ENCODE measurements at regions not wholly inside any gene's neighbourhood (a gene's known extent, or its start where the extent isn't known, plus 50 kb on each side); places are given as distances from the start of the nearest gene placed in this dataset.

DNA sequence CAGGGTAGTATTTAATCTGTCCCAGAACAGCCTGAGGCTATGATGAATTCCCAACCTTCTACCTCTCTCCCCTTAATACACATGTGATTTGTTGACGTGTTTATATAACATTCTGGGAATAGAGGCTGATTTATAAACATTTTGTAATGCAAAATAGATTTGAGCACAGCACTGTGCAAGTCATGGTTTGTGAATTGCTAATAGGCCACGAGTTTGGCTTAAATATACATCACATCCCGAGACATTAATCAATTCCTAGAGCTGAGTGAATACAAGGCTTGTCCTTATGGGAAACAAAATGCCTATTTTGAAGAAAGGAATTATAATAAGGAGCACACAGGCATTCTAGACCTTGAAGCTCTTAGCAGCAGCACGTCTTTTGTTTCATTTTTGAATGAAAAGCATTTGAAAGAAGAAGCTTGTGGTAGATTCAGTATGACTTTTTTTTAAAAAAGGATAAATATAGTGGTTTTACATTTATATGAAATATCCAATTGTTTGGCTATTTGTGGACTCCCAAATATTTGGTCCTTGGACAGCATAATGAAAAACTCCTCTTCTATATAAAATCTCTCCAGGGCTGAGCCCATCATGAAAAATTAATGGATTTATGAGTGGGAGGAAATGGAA lies 116.4 kb downstream of the SLC17A6 start:
- no peaks in the 10 kb centered on the region for H3K27me3 ChIP-seq (ENCODE audit: control insufficient read depth in 3 of 3, insufficient read depth in 3 of 3, low read depth in 1 of 3, low read length in 3 of 3)
- no peak overlapping the region for H3K4me3 ChIP-seq (ENCODE audit: low read length in 2 of 2)
- no peak overlapping the region for H3K9ac ChIP-seq (ENCODE audit: low read depth, low read length, poor library complexity)
- no peak overlapping the region for H3K23ac ChIP-seq (ENCODE audit: low read depth, low read length, poor library complexity)
- no peak overlapping the region for H4K8ac ChIP-seq (ENCODE audit: low read depth, low read length)
- no peak overlapping the region for H3K27ac ChIP-seq (replicated peaks; ENCODE audit: low read length)
- no peak overlapping the region for H3K4me2 ChIP-seq (ENCODE audit: insufficient read depth, low read length, poor library complexity, severe bottlenecking)
- whole genome bisulfite sequencing, 2 donors (ENCODE audit: extremely low coverage in 2 of 2, insufficient read length in 2 of 2, insufficient replicate concordance in 1 of 2): no CpG with 5 or more reads among the region's 4 CpGs
- no peak overlapping the region for H3K4ac ChIP-seq (ENCODE audit: low read length)
- H3K36me3 ChIP-seq (replicated peaks in 1 of 2; ENCODE audit: control insufficient read depth in 2 of 2, insufficient read depth in 2 of 2, low read length in 2 of 2): no peaks in the 10 kb centered on the region
- no peak for DNase-seq (ENCODE audit: low spot score)
- no peaks in the 10 kb centered on the region for H3K79me1 ChIP-seq (ENCODE audit: low read depth, low read length)
- peak overlapping the region; percentile 28 for H2AFZ ChIP-seq (ENCODE audit: low read length)
- no peak overlapping the region for H2BK15ac ChIP-seq (ENCODE audit: low read length)
- H3K18ac ChIP-seq (ENCODE audit: low read length): no peak overlapping the region
- H4K91ac ChIP-seq (ENCODE audit: low read depth, low read length, poor library complexity): no peak overlapping the region
- H2BK120ac ChIP-seq (ENCODE audit: low read depth, low read length): no peak overlapping the region
- no peak overlapping the region for H3K14ac ChIP-seq (ENCODE audit: low read length)
- H3K4me1 ChIP-seq (ENCODE audit: control insufficient read depth in 2 of 2, insufficient read depth in 1 of 2, low read depth in 1 of 2, low read length in 2 of 2): peaks cover 4 to 18% of the 10 kb centered on the region in 2 donors
- no peaks in the 10 kb centered on the region for H3K9me3 ChIP-seq (replicated peaks in 1 of 2; ENCODE audit: control insufficient read depth in 2 of 2, insufficient read depth in 1 of 2, low read depth in 1 of 2, low read length in 2 of 2)
- no peak overlapping the region for H2AK5ac ChIP-seq (ENCODE audit: low read depth, low read length)
- H2BK5ac ChIP-seq (ENCODE audit: low read length): no peak overlapping the region
- H2BK12ac ChIP-seq (ENCODE audit: low read length): no peak overlapping the region

GRCh38 chr11:22449441-22449840 lies 111.3 kb downstream of the SLC17A6 start:
- Histone ChIP-seq H3K9me3 (replicated peaks in 1 of 2; ENCODE audit: control insufficient read depth in 2 of 2, insufficient read depth in 1 of 2, low read depth in 1 of 2, low read length in 2 of 2) (no peaks in the 10 kb centered on the region), H3K4me2 (ENCODE audit: insufficient read depth, low read length, poor library complexity, severe bottlenecking) (no peak overlapping the region), H3K4ac (ENCODE audit: low read length) (no peak overlapping the region), H3K14ac (ENCODE audit: low read length) (no peak overlapping the region), H4K91ac (ENCODE audit: low read depth, low read length, poor library complexity) (no peak overlapping the region), H3K36me3 (replicated peaks in 1 of 2; ENCODE audit: control insufficient read depth in 2 of 2, insufficient read depth in 2 of 2, low read length in 2 of 2) (no peaks in the 10 kb centered on the region), H3K79me1 (ENCODE audit: low read depth, low read length) (no peaks in the 10 kb centered on the region), H2BK12ac (ENCODE audit: low read length) (no peak overlapping the region), H3K27ac (replicated peaks; ENCODE audit: low read length) (no peak overlapping the region), H2BK15ac (ENCODE audit: low read length) (no peak overlapping the region), H3K4me3 (ENCODE audit: low read length in 2 of 2) (no peak overlapping the region), H3K18ac (ENCODE audit: low read length) (no peak overlapping the region), H3K4me1 (ENCODE audit: control insufficient read depth in 2 of 2, insufficient read depth in 1 of 2, low read depth in 1 of 2, low read length in 2 of 2) (peaks cover 0 to 3% of the 10 kb centered on the region in 2 donors), H3K27me3 (ENCODE audit: control insufficient read depth in 3 of 3, insufficient read depth in 3 of 3, low read depth in 1 of 3, low read length in 3 of 3) (no peaks in the 10 kb centered on the region), H2AFZ (ENCODE audit: low read length) (no peak overlapping the region), H3K23ac (ENCODE audit: low read depth, low read length, poor library complexity) (no peak overlapping the region), H2BK5ac (ENCODE audit: low read length) (no peak overlapping the region), H4K8ac (ENCODE audit: low read depth, low read length) (no peak overlapping the region), H2AK5ac (ENCODE audit: low read depth, low read length) (no peak overlapping the region), H3K9ac (ENCODE audit: low read depth, low read length, poor library complexity) (no peak overlapping the region), H2BK120ac (ENCODE audit: low read depth, low read length) (no peak overlapping the region)
- no peak for DNase-seq (ENCODE audit: low spot score)

DNA sequence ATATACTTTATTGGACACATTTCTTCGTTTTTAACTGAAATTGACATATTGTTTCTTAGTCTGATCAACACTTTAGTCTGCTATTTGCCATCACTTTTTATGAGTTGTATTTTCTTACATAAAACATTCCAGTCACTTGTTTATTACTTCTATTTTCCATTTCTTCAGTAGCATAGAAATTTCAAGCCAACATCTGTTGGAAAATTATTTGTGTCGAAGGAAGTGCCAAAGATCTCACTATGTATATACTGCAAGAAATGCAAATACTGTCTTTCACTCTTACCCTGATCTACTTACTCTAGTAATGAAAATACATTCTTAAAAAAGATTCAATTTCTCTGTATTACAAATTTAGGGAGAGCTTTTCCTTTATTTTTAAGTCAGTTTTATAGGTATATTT lies 105.9 kb downstream of the SLC17A6 start:
- H3K27ac ChIP-seq (replicated peaks; ENCODE audit: low read length): no peak overlapping the region
- no peak overlapping the region for H3K18ac ChIP-seq (ENCODE audit: low read length)
- no peaks in the 10 kb centered on the region for H3K27me3 ChIP-seq (ENCODE audit: control insufficient read depth in 3 of 3, insufficient read depth in 3 of 3, low read depth in 1 of 3, low read length in 3 of 3)
- no peak overlapping the region for H3K4ac ChIP-seq (ENCODE audit: low read length)
- H3K4me3 ChIP-seq (ENCODE audit: low read length in 2 of 2): no peak overlapping the region
- no peak overlapping the region for H2BK15ac ChIP-seq (ENCODE audit: low read length)
- H2AFZ ChIP-seq (ENCODE audit: low read length): no peak overlapping the region
- H3K36me3 ChIP-seq (replicated peaks in 1 of 2; ENCODE audit: control insufficient read depth in 2 of 2, insufficient read depth in 2 of 2, low read length in 2 of 2): no peaks in the 10 kb centered on the region
- no peak overlapping the region for H2BK12ac ChIP-seq (ENCODE audit: low read length)
- no CpG with 5 or more reads among the region's 2 CpGs for WGBS, 2 donors (ENCODE audit: extremely low coverage in 2 of 2, insufficient read length in 2 of 2, insufficient replicate concordance in 1 of 2)
- H4K91ac ChIP-seq (ENCODE audit: low read depth, low read length, poor library complexity): no peak overlapping the region
- no peak overlapping the region for H2BK5ac ChIP-seq (ENCODE audit: low read length)
- no peak overlapping the region for H4K8ac ChIP-seq (ENCODE audit: low read depth, low read length)
- H2AK5ac ChIP-seq (ENCODE audit: low read depth, low read length): no peak overlapping the region
- no peak for DNase-seq (ENCODE audit: low spot score)
- H3K9ac ChIP-seq (ENCODE audit: low read depth, low read length, poor library complexity): no peak overlapping the region
- H3K79me1 ChIP-seq (ENCODE audit: low read depth, low read length): no peaks in the 10 kb centered on the region
- no peaks in the 10 kb centered on the region for H3K9me3 ChIP-seq (replicated peaks in 1 of 2; ENCODE audit: control insufficient read depth in 2 of 2, insufficient read depth in 1 of 2, low read depth in 1 of 2, low read length in 2 of 2)
- no peaks in the 10 kb centered on the region for H3K4me1 ChIP-seq (ENCODE audit: control insufficient read depth in 2 of 2, insufficient read depth in 1 of 2, low read depth in 1 of 2, low read length in 2 of 2)
- H3K14ac ChIP-seq (ENCODE audit: low read length): no peak overlapping the region
- no peak overlapping the region for H3K4me2 ChIP-seq (ENCODE audit: insufficient read depth, low read length, poor library complexity, severe bottlenecking)
- H3K23ac ChIP-seq (ENCODE audit: low read depth, low read length, poor library complexity): no peak overlapping the region
- no peak overlapping the region for H2BK120ac ChIP-seq (ENCODE audit: low read depth, low read length)

GRCh38 chr11:22441831-22442230 lies 103.7 kb downstream of the SLC17A6 start:
- Histone ChIP-seq H3K4ac (ENCODE audit: low read length) (no peak overlapping the region), H3K4me1 (ENCODE audit: control insufficient read depth in 2 of 2, insufficient read depth in 1 of 2, low read depth in 1 of 2, low read length in 2 of 2) (no peaks in the 10 kb centered on the region), H2BK15ac (ENCODE audit: low read length) (no peak overlapping the region), H3K18ac (ENCODE audit: low read length) (no peak overlapping the region), H3K4me2 (ENCODE audit: insufficient read depth, low read length, poor library complexity, severe bottlenecking) (no peak overlapping the region), H3K9ac (ENCODE audit: low read depth, low read length, poor library complexity) (no peak overlapping the region), H3K14ac (ENCODE audit: low read length) (no peak overlapping the region), H2BK120ac (ENCODE audit: low read depth, low read length) (no peak overlapping the region), H4K8ac (ENCODE audit: low read depth, low read length) (no peak overlapping the region), H2AK5ac (ENCODE audit: low read depth, low read length) (no peak overlapping the region), H3K79me1 (ENCODE audit: low read depth, low read length) (no peaks in the 10 kb centered on the region), H4K91ac (ENCODE audit: low read depth, low read length, poor library complexity) (no peak overlapping the region), H3K27ac (replicated peaks; ENCODE audit: low read length) (no peak overlapping the region), H2AFZ (ENCODE audit: low read length) (no peak overlapping the region), H3K36me3 (replicated peaks in 1 of 2; ENCODE audit: control insufficient read depth in 2 of 2, insufficient read depth in 2 of 2, low read length in 2 of 2) (no peaks in the 10 kb centered on the region), H3K23ac (ENCODE audit: low read depth, low read length, poor library complexity) (no peak overlapping the region), H3K27me3 (ENCODE audit: control insufficient read depth in 3 of 3, insufficient read depth in 3 of 3, low read depth in 1 of 3, low read length in 3 of 3) (no peaks in the 10 kb centered on the region), H2BK5ac (ENCODE audit: low read length) (no peak overlapping the region), H3K9me3 (replicated peaks in 1 of 2; ENCODE audit: control insufficient read depth in 2 of 2, insufficient read depth in 1 of 2, low read depth in 1 of 2, low read length in 2 of 2) (no peaks in the 10 kb centered on the region), H2BK12ac (ENCODE audit: low read length) (no peak overlapping the region), H3K4me3 (ENCODE audit: low read length in 2 of 2) (no peak overlapping the region)
- no peak for DNase-seq (ENCODE audit: low spot score)
- no CpG with 5 or more reads among the region's 1 CpG for WGBS, 2 donors (ENCODE audit: extremely low coverage in 2 of 2, insufficient read length in 2 of 2, insufficient replicate concordance in 1 of 2)

All from neuronal stem cell (in vitro differentiated cells).